ENCODE measurements at regions not wholly inside any gene's neighbourhood (a gene's known extent, or its start where the extent isn't known, plus 50 kb on each side); places are given as distances from the start of the nearest gene placed in this dataset.

DNA sequence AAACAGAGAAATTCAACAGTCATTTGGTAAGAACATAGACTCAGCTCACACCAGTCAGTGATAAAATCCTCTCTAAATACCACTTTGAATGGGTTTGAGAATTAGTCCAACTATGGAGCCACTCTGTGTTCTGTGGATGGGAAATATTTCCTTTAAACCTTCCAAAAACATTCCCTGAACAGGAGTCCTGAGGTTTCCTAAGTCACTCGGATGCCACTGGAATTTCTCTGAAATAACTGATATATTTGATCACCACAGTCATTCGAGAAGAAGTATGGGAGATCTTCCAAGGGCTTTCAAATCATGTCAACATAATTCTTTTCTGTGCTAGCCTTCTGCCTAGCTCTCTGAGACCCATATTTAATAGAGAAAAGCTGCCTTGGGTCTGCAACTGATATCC lies 958.6 kb downstream of the STIM2 start:
- no peaks in the 10 kb centered on the region for H3K36me3 ChIP-seq
- DNase-seq (ENCODE audit: extremely low spot score) = no peak
- H3K4me1 ChIP-seq = no peaks in the 10 kb centered on the region
- no peak overlapping the region for H3K4me3 ChIP-seq
- no peaks in the 10 kb centered on the region for H3K27me3 ChIP-seq
- no peaks in the 10 kb centered on the region for H3K9me3 ChIP-seq
- intact Hi-C loops (cut with DNase I) = no loop called here
- TF ChIP-seq, protein P1, sequence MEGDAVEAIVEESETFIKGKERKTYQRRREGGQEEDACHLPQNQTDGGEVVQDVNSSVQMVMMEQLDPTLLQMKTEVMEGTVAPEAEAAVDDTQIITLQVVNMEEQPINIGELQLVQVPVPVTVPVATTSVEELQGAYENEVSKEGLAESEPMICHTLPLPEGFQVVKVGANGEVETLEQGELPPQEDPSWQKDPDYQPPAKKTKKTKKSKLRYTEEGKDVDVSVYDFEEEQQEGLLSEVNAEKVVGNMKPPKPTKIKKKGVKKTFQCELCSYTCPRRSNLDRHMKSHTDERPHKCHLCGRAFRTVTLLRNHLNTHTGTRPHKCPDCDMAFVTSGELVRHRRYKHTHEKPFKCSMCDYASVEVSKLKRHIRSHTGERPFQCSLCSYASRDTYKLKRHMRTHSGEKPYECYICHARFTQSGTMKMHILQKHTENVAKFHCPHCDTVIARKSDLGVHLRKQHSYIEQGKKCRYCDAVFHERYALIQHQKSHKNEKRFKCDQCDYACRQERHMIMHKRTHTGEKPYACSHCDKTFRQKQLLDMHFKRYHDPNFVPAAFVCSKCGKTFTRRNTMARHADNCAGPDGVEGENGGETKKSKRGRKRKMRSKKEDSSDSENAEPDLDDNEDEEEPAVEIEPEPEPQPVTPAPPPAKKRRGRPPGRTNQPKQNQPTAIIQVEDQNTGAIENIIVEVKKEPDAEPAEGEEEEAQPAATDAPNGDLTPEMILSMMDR (IDR thresholded peaks at IDR 0.05) = no peak
- no peak for TF ChIP-seq POLR2A (IDR thresholded peaks at IDR 0.05; ENCODE audit: low read depth)
- TF ChIP-seq EP300 (IDR thresholded peaks at IDR 0.05) = no peak
- TF ChIP-seq POLR2AphosphoS5 (IDR thresholded peaks at IDR 0.05) = no peak
- no peak overlapping the region for H3K27ac ChIP-seq (replicated peaks in 1 of 4)
- WGBS = 42% methylated on average over 2 of the region's 2 CpGs

- Histone ChIP-seq H3K4me3 (no peak overlapping the region), H3K27ac (replicated peaks in 1 of 4) (no peak overlapping the region), H3K36me3 (no peaks in the 10 kb centered on the region), H3K9me3 (no peaks in the 10 kb centered on the region), H3K27me3 (no peaks in the 10 kb centered on the region), H3K4me1 (no peaks in the 10 kb centered on the region)
- 87% methylated on average over 1 of the region's 1 CpG for WGBS
- TF ChIP-seq EP300 (IDR thresholded peaks at IDR 0.05) (no peak), POLR2AphosphoS5 (IDR thresholded peaks at IDR 0.05) (no peak), POLR2A (IDR thresholded peaks at IDR 0.05; ENCODE audit: low read depth) (no peak)
- TF ChIP-seq, protein P1 (IDR thresholded peaks at IDR 0.05) = no peak
- intact Hi-C loops (cut with DNase I) = no loop called here
- DNase-seq (ENCODE audit: extremely low spot score) = no peak
These were observed 968.2 kb downstream of the STIM2 start for GRCh38 chr4:27828843-27829242.

DNA sequence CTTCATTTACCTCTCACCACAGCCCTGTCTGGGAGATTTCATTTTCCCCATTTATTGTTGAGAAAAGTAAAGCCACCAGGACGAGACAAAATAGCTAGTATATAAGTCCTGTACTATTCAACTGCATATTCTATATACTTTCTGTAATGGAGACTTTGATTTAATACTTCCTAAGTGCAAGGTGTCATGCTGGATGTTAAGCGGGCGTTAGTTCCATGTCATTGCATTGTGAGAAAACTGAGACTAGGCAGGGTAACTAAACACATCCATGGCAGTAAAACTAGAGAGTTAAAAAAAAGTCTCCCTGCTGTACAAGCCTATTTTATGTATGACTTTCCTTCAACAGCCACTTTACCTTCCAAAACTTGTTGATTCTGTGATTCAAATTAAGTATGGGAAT lies 969.6 kb downstream of the STIM2 start:
- H3K4me1 ChIP-seq = no peaks in the 10 kb centered on the region
- intact Hi-C loops (cut with DNase I) = no loop called here
- H3K27me3 ChIP-seq = no peaks in the 10 kb centered on the region
- no peak overlapping the region for H3K4me3 ChIP-seq
- H3K36me3 ChIP-seq = no peaks in the 10 kb centered on the region
- H3K9me3 ChIP-seq = no peaks in the 10 kb centered on the region
- no peak overlapping the region for H3K27ac ChIP-seq (replicated peaks in 1 of 4)
- TF ChIP-seq POLR2AphosphoS5 (IDR thresholded peaks at IDR 0.05) (no peak), EP300 (IDR thresholded peaks at IDR 0.05) (no peak), POLR2A (IDR thresholded peaks at IDR 0.05; ENCODE audit: low read depth) (no peak)
- TF ChIP-seq, protein P1 (IDR thresholded peaks at IDR 0.05) = no peak
- WGBS = 88% methylated on average over 3 of the region's 3 CpGs
- DNase-seq (ENCODE audit: extremely low spot score) = no peak

GRCh38 chr4:27835851-27836250 lies 975.2 kb downstream of the STIM2 start:
- H3K27me3 ChIP-seq = no peaks in the 10 kb centered on the region
- no peak overlapping the region for H3K27ac ChIP-seq (replicated peaks in 1 of 4)
- 92% methylated on average over 1 of the region's 1 CpG for WGBS
- DNase-seq (ENCODE audit: extremely low spot score) = no peak
- H3K4me3 ChIP-seq = no peak overlapping the region
- intact Hi-C loops (cut with DNase I) = no loop called here
- TF ChIP-seq POLR2A (IDR thresholded peaks at IDR 0.05; ENCODE audit: low read depth) = no peak
- no peaks in the 10 kb centered on the region for H3K4me1 ChIP-seq
- no peaks in the 10 kb centered on the region for H3K36me3 ChIP-seq
- peaks cover 0 to 7% (median 0%) of the 10 kb centered on the region in 4 donors for H3K9me3 ChIP-seq

DNA sequence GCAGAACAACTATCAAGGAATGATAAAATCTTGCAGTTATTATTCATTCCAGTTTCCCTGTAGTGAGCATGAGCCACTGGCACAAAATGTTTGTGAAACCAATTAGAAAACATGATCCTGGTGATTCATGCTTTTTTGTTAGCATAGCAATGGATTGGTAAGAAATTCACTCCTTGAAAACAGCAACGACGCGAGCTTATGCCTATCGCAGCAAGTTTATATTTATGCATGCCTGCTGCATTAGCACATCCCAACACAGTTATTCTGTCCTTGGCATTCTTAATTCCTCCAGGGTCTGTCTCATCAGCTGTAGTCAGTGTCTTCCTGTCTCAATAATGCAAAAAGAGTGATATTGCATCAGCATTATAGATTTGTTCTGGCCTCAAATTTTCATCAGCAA lies 975.9 kb downstream of the STIM2 start:
- no peaks in the 10 kb centered on the region for H3K4me1 ChIP-seq
- TF ChIP-seq POLR2AphosphoS5 (IDR thresholded peaks at IDR 0.05) = no peak
- no peak for TF ChIP-seq POLR2A (IDR thresholded peaks at IDR 0.05; ENCODE audit: low read depth)
- no peak for TF ChIP-seq EP300 (IDR thresholded peaks at IDR 0.05)
- TF ChIP-seq, protein P1 (IDR thresholded peaks at IDR 0.05) = no peak
- H3K27me3 ChIP-seq = no peaks in the 10 kb centered on the region
- intact Hi-C loops (cut with DNase I) = no loop called here
- H3K4me3 ChIP-seq = no peak overlapping the region
- 91% methylated on average over 4 of the region's 4 CpGs for WGBS
- no peak overlapping the region for H3K27ac ChIP-seq (replicated peaks in 1 of 4)
- DNase-seq (ENCODE audit: extremely low spot score) = no peak
- H3K9me3 ChIP-seq = peaks cover 0 to 7% (median 0%) of the 10 kb centered on the region in 4 donors
- no peaks in the 10 kb centered on the region for H3K36me3 ChIP-seq

Data from esophagus muscularis mucosa (tissue), 4 donors.